Mucosa of descending colon (tissue), 3 donors: ENCODE measurements at regions not wholly inside any gene's neighbourhood (a gene's known extent, or its start where the extent isn't known, plus 50 kb on each side); places are given as distances from the start of the nearest gene placed in this dataset.

Experiments used
- ATAC-seq: fragments of 200-7000 bp; cut with Tn5 transposase; one replicate; pipeline ENCODE4 v1.9.1; 2020; ENCODE audit warnings: mild to moderate bottlenecking, moderate library complexity
- DNase-seq, 3 donors: peaks; one replicate each; pipeline ENCODE4 v3.0.0-alpha.2; 2020
- H3K36me3 ChIP-seq: fragments of 200-600 bp; one replicate; pipeline ENCODE4 v1.8.0; 2021; ENCODE audit warnings: low read depth, mild to moderate bottlenecking
- H3K4me1 ChIP-seq: fragments of 200-600 bp; one replicate; pipeline ENCODE4 v1.8.0; 2021; ENCODE audit warnings: low read depth, mild to moderate bottlenecking
- H3K4me3 ChIP-seq: fragments of 200-600 bp; one replicate; pipeline ENCODE4 v1.8.0; 2021; ENCODE audit warnings: mild to moderate bottlenecking
- H3K9me3 ChIP-seq: fragments of 200-600 bp; one replicate; pipeline ENCODE4 v1.8.0; 2021; ENCODE audit warnings: mild to moderate bottlenecking
- intact Hi-C, 2 donors: fragments of 100-400 bp; cut with DNase I in 1 of 2; cut with micrococcal nuclease in 1 of 2; formaldehyde crosslinking; loops; one replicate each; pipeline versions ENCODE4 v1.11.0 to v1.11.1; 2022; cut with DNase I, micrococcal nuclease
- TF ChIP-seq, protein P1 (sequence below): fragments of 200-600 bp; IDR thresholded peaks from one replicate; pipeline ENCODE4 v1.8.0; 2022; ENCODE audit warnings: antibody characterized with exemption, mild to moderate bottlenecking
- donor health status: DM: no; HTN: no; CAD: no; lungs with moderate emphysema.
- donor health status: DM: no; HTN: no; CAD: no.
- donor health status: DM: no; HTN: yes; CAD: no.

DNA sequence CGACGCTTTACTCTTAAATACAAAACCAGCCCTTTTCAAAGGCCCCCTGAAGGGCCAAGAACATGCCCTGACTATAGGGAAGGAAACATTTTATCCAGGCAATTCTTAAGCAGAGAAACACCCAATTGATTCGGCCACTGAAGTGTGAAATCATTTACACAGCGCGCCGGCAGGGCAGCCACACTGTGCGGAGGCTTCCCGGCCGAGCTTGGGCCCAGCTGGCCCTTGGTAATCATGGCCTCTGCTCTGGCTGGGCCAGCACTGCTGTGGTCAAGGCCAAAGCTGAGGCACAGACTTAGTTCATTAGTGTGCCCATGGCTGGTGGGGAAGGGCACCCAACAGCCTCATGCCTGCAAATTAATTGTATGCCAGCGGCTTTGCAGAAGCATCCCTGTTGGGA is 143.7 kb upstream of the HABP2 start:
- Histone ChIP-seq H3K4me3 (no peak overlapping the region), H3K36me3 (no peaks in the 10 kb centered on the region), H3K9me3 (no peaks in the 10 kb centered on the region), H3K4me1 (no peaks in the 10 kb centered on the region)
- TF ChIP-seq, protein P1, sequence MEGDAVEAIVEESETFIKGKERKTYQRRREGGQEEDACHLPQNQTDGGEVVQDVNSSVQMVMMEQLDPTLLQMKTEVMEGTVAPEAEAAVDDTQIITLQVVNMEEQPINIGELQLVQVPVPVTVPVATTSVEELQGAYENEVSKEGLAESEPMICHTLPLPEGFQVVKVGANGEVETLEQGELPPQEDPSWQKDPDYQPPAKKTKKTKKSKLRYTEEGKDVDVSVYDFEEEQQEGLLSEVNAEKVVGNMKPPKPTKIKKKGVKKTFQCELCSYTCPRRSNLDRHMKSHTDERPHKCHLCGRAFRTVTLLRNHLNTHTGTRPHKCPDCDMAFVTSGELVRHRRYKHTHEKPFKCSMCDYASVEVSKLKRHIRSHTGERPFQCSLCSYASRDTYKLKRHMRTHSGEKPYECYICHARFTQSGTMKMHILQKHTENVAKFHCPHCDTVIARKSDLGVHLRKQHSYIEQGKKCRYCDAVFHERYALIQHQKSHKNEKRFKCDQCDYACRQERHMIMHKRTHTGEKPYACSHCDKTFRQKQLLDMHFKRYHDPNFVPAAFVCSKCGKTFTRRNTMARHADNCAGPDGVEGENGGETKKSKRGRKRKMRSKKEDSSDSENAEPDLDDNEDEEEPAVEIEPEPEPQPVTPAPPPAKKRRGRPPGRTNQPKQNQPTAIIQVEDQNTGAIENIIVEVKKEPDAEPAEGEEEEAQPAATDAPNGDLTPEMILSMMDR: no peak
- no peak for ATAC-seq
- no peak for DNase-seq
- intact Hi-C loops: no loop called here

- Histone ChIP-seq H3K4me3 (no peak overlapping the region), H3K4me1 (no peaks in the 10 kb centered on the region), H3K9me3 (no peaks in the 10 kb centered on the region), H3K36me3 (no peaks in the 10 kb centered on the region)
- DNase-seq (no peak), ATAC-seq (no peak)
- intact Hi-C loops: no loop called here
- TF ChIP-seq, protein P1: no peak
Observed at GRCh38 chr10:113410618-113411017, 142.2 kb upstream of the HABP2 start.

GRCh38 chr10:113411456-113411855 is 141.4 kb upstream of the HABP2 start:
- Histone ChIP-seq H3K36me3 (no peaks in the 10 kb centered on the region), H3K4me3 (no peak overlapping the region), H3K4me1 (no peaks in the 10 kb centered on the region), H3K9me3 (no peaks in the 10 kb centered on the region)
- no peak for DNase-seq
- TF ChIP-seq, protein P1: no peak
- intact Hi-C loops: no loop called here
- no peak for ATAC-seq

DNA sequence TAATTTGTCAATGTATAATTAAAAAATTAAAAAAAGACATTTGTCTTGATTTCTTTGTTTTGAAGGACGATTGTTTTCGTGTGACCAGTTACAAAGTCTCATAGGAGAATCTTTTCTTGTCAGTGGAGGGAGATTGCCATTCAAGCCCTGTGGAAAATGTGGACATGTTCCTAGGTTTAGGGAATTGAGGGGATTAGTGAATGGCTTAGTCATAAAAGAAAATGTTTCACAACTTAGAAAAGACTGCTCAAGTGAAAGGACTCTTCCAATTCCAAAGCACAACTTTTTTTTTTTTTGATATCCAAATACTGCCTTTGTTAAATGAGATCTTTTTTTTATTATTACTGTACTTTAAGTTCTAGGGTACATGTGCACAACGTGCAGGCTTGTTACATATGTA is 140.7 kb upstream of the HABP2 start:
- Histone ChIP-seq H3K4me1 (no peaks in the 10 kb centered on the region), H3K9me3 (no peaks in the 10 kb centered on the region), H3K4me3 (no peak overlapping the region), H3K36me3 (no peaks in the 10 kb centered on the region)
- ATAC-seq (no peak), DNase-seq (no peak)
- intact Hi-C loops: no loop called here
- TF ChIP-seq, protein P1: no peak

DNA sequence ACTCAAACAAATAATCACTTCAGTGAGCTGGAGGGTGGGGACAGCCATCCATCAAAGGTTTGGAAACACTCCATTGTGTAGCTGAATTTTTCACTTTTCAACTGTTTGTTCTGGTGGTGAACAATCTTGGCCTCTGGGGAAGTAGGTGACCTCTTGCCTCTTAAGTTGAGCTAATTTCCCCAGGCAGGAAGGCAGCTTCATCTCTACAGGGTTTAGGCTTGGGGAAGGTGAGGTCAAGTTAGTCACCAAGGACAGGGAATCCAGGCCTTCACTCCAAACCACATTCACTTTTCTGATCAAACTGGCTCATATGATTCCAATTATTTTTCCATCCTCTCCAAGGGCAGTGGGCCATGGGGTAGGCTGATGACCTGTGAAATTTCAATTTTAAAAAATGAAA is 138.3 kb upstream of the HABP2 start:
- ATAC-seq (no peak), DNase-seq (no peak)
- TF ChIP-seq, protein P1: no peak
- H3K36me3 ChIP-seq: no peaks in the 10 kb centered on the region
- intact Hi-C loops: no loop called here
- H3K9me3 ChIP-seq: peaks cover 2% of the 10 kb centered on the region
- H3K4me1 ChIP-seq: no peaks in the 10 kb centered on the region
- H3K4me3 ChIP-seq: no peak overlapping the region

DNA sequence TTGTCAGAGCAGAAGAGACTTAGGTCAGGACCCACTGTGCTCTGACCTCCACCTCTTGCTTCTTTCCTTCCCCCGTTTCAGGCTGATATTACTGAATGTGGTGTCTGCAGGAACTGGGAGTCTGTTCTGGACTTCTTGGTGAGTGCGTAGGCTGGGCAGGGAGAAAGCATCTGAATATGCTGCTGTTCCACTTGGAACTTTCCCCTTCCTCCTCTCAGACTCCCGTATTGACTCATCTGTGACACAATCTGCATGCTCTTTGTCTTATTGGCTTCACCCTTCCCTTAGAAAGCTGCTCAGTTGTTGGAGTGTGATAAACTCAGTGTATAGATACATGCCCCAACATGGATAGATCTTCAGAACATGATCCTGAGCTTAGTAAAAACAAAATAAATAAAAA is 137.6 kb upstream of the HABP2 start:
- intact Hi-C loops: no loop called here
- TF ChIP-seq, protein P1: no peak
- ATAC-seq: no peak

More for the DNA sequence above, 137.6 kb upstream of the HABP2 start:
- no peak for DNase-seq
- H3K4me1 ChIP-seq: no peaks in the 10 kb centered on the region
- peaks cover 8% of the 10 kb centered on the region for H3K9me3 ChIP-seq
- no peaks in the 10 kb centered on the region for H3K36me3 ChIP-seq
- no peak overlapping the region for H3K4me3 ChIP-seq
